ENCODE measurements at regions not wholly inside any gene's neighbourhood (a gene's known extent, or its start where the extent isn't known, plus 50 kb on each side); places are given as distances from the start of the nearest gene placed in this dataset.

DNA sequence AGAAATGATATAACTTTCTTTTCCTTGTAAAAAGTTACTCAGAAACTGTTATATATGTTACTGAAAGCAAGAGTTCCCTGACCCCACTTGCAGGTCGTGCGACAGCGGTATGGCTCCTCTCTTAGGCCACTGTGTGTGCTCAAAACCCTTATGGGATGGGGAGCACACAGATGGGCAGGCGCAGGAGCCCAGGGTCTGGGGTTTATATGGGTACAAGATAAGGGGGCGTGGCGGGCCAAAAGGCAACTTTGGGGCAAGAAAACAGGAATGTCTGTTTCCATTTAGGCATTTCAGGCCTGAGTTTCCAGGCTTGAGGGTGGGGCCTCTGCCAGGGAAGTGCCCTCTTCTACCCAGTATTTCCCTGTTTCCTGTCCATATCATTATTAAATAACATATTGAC, 736.5 kb downstream of the VGLL3 start:
- TF ChIP-seq, protein P1, sequence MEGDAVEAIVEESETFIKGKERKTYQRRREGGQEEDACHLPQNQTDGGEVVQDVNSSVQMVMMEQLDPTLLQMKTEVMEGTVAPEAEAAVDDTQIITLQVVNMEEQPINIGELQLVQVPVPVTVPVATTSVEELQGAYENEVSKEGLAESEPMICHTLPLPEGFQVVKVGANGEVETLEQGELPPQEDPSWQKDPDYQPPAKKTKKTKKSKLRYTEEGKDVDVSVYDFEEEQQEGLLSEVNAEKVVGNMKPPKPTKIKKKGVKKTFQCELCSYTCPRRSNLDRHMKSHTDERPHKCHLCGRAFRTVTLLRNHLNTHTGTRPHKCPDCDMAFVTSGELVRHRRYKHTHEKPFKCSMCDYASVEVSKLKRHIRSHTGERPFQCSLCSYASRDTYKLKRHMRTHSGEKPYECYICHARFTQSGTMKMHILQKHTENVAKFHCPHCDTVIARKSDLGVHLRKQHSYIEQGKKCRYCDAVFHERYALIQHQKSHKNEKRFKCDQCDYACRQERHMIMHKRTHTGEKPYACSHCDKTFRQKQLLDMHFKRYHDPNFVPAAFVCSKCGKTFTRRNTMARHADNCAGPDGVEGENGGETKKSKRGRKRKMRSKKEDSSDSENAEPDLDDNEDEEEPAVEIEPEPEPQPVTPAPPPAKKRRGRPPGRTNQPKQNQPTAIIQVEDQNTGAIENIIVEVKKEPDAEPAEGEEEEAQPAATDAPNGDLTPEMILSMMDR (conservative IDR thresholded peaks at IDR 0.05): no peak
- TF ChIP-seq ZFX (IDR thresholded peaks at IDR 0.05): no peak
